GM19023 (cell line): ENCODE measurements at regions not wholly inside any gene's neighbourhood (a gene's known extent, or its start where the extent isn't known, plus 50 kb on each side); places are given as distances from the start of the nearest gene placed in this dataset.
"Not testable (repeated sequence)": the region's sequence is repeated elsewhere in the genome, so short reads cannot be mapped to it uniquely, and the experiment has no call there.

Experiments used
- ATAC-seq: cut with Tn5 transposase; IDR thresholded peaks from one replicate; pipeline ENCODE4 v1.9.1; 2021; ENCODE audit warnings: mild to moderate bottlenecking, moderate library complexity; ENCODE audit not compliant: unreplicated experiment

DNA sequence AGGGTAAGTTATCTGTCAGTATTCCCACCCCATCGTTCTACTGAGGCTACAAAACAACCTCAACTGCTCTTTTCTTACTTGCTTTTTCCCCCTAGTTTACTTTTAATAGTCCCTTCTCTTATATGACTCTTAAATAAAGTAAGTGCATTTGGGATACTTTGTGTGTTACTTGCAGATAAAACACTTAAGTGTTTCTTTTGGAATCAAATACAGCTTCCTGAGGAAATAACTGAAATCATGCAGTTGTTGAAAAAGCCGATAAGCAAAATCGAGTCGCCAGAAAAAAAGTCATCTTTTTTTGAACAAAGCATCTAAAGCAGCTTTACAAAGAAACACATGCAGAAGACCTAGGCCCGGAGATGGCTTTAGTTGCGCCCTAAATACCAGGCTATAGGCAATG, 53.5 kb upstream of the EPB41L4A start:
- ATAC-seq, result no peak

- ATAC-seq, result no peak
Measured at GRCh38 chr5:112473989-112474388, 54.9 kb upstream of the EPB41L4A start.

DNA sequence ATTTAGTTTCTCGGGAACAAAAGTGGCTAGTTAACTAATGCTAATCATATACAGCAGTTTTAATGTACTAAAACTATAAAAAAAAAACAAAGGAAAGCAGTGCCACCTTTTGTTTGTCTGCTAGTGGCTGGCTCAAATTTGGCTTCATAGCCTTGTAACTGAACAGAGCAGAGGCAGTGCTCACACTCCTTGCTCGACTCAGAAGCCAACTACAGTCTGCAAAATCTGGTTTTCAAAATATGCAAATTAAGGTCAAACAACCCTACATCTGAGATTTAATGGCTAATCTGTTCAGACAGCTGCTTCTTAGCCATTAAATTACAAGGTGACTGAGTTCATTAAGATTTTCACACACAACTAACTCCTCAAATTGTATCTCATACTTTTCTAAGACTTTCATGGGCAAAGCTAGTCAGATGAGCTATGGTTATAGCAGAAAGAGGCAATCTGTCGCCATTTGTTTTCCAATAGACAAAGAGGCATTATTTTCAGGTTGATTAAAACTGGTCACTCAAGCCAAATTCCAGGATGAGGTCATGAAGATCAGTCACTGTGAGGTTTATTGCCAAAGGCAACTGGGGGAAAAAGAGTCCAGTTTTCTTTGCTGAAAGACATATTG, 56.8 kb upstream of the EPB41L4A start:
- ATAC-seq, result no peak

DNA sequence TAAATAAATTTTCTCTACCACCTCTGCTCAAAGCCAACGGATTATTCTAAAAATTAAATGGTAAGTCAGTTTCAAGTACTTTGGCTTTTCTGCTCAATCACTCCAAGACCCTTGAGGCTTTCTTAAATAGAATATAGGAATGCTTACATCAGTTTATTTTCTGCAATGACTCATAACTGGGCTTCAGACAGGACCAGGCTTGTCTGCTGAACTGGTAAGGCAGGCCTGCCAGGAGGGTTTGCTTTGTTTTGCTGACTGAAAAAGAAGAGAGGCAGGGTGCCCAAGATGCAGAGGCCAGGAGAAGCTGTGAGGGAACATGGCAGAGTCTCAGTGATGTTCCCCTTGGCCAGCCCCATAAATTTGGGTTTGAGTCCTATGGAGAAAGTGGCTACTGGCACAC, 60.3 kb upstream of the EPB41L4A start:
- no peak for ATAC-seq

DNA sequence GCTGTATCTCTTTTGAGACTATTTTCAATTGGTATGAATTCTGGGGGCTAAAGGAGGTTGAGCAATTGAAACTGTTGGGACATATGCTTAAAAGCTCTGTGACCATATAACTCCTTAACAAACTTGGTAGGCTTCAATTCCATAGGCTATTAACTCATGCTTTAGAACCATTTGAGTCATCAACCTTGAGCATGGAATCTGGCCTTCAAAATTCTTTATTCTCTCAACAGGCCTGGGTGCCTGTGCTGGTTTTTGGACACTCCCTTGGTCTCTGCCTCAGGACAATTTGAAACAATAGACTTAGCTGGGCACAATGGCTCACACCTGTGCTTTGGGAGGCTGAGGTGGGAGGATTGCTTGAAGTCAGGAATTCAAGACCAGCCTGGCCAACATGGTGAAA, 61.4 kb upstream of the EPB41L4A start:
- ATAC-seq, result no peak

DNA sequence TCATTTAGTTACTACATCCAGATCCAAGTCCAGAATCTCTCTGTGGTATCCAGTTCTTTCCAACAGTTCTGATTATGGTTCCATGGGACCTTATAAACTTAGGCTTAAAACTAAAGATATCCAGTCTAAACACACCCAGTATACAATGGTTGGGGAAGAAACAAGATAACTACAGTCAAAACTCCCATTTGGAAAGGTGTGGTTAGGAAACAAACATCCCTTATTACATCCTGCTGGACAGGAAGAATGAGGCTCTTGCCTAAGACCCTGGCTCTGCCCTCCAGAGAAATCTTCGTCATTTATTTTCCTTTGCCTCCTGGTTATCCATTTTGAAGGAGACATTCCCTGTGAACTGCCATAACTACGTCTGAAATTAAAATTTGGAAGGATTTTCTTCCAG, 64.6 kb upstream of the EPB41L4A start:
- no peak for ATAC-seq

DNA sequence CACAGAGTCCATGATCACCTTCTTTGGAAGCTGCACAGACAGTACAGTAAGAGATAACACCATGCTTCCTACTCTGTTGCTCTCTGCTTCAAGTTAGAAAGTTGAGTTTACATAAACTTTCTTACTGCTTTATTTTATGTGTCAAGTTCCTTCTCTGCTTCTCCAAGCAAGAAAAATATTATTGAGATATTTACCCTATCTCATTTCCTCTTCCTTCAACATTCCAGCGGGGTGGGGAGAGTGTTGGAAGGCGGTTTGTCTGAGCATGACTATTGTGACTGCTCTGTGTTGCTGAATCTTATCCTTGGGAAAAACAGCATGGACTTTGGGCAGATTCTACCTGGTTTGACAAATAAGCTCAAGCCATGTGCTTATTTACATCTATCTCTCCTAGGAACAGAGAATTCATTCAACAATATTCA, 66.9 kb upstream of the EPB41L4A start:
- no peak for ATAC-seq

DNA sequence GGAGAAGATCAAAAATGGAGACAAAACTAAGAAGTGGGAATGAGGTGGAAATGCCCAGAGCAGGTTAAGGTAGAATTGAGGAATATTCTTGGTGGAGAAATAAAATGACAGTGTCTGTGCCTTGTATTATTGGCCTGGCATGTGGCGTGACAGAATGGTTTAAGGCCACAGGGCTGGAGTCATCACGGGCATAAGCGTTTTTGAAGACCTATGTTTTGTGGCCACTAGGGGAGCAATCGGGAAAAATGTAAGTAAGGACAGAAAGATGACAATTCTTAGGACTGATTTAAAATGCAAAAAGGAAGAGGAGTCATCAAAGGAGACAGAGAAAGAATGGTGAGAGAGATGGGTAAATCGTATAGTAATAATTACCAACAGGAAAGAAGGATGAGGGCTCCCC, 72.2 kb upstream of the EPB41L4A start:
- ATAC-seq, result no peak

GRCh38 chr5:112492291-112492690, 73.2 kb upstream of the EPB41L4A start:
- peak; percentile 100 for ATAC-seq

DNA sequence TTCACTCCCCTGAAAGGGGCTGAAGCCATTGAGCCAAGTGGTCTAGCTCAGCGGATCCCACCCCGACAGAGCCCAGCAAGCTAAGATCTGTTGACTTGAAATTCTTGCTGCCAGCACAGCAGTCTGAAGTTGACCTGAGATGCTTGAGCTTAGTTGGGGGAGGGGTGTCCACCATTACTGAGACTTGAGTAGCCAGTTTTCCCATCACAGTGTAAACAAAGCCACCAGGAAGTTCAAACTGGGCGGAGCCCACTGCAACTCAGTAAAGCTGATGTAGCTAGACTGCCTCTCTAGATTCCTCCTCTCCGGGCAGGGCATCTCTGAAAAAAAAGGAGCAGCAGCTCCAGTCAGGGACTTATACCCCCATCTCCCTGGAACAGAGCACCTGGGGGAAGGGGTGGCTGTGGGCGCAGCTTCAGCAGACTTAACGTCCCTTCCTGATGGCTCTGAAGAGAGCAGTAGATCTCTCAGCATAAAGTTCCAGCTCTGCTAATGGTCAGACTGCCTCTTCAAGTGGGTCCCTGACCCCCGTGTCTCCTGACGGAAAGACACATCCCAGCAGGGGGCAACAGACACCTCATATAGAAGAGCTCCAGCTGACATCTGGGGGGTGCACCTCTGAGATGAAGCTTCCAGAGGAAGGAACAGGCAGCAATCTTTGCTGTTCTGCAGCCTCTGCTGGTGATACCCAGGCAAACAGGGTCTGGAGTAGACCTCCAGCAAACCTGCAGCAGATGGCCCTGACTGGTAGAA, 84.8 kb upstream of the EPB41L4A start:
- ATAC-seq, result not testable (repeated sequence)

DNA sequence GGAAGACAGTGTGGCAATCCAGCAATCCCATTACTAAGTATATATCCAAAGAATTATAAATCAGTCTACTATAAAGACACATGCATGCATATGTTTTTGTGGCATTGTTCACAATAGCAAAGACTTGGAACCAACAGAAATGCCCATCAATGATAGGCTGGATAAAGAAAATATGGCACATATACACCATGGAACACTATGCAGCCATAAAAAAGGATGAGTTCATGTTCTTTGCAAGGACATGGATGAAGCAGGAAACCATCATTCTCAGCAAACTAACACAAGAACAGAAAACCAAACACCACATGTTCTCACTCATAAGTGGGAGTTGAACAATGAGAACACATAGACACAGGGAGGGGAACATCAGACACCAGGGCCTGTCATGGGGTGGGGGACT, 90.0 kb upstream of the EPB41L4A start:
- not testable (repeated sequence) for ATAC-seq

- ATAC-seq, result no peak
Measured at GRCh38 chr5:112511920-112512319, 92.8 kb upstream of the EPB41L4A start.

- ATAC-seq, result no peak
Measured at GRCh38 chr5:112512901-112513300, 93.8 kb upstream of the EPB41L4A start.

- ATAC-seq, result no peak
Measured at GRCh38 chr5:112514111-112514510, 95.0 kb upstream of the EPB41L4A start.

DNA sequence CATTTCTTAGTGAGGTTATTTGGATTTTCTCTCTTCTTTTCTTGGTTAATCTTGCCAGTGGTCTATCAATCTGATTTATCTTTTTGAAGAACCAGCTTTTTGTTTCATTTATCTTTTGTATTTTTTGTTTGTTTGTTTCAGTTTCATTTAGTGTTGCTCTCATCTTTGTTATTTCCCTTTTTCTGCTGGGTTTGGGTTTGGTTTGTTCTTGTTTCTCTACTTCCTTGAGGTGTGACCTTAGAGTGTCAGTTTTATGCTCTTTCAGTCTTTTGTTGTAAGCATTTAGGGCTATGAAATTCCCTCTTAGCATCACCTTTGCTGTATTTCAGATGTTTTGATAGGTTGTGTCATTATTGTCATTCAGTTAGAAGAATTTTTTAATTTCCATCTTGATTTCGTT, 101.4 kb upstream of the EPB41L4A start:
- ATAC-seq, result not testable (repeated sequence)

- ATAC-seq, result peak; percentile 70
Measured at GRCh38 chr5:112522891-112523673, 104.0 kb upstream of the EPB41L4A start.

GRCh38 chr5:112523674-112524263, 104.7 kb upstream of the EPB41L4A start:
- peak; percentile 67 for ATAC-seq

DNA sequence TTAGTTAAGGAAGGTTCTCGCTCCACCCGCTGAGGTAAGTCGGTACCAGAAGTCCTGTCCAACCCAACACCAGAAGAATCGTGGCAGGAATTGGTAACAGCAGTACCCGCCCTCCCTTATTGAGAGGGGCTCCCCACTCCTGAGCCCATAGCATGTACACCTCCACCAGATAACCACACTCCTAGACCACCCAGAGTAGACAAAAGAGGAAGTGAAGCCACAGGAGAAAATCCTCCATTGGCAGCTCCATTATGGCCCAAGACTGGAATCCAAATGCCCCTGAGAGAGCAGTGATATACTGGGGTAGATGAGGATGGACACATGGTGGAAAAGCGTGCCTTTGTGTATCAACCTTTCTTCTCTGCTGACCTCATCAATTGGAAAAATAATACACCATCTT, 106.1 kb upstream of the EPB41L4A start:
- no peak for ATAC-seq

DNA sequence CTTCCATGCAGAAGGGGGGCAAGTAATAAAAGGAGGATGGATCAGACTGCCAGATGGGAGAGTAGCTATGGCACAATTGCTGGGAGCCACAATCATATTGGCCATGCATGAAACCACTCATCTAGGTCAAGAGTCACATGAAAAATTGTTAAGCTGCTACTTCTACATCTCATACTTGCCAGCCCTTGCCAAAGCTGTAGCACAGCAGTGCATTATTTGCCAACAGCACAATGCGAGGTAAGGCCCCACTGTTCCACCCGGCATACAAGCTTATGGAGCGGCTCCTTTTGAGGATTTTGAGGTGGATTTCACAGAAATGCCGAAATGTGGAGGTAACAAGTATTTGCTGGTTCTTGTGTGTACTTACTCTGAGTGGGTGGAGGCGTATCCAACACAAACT, 109.9 kb upstream of the EPB41L4A start:
- ATAC-seq, result no peak

GRCh38 chr5:112529525-112529924, 110.4 kb upstream of the EPB41L4A start:
- ATAC-seq, result no peak

GRCh38 chr5:112532654-112533360, 113.7 kb upstream of the EPB41L4A start:
- no peak for ATAC-seq
